Cardiac muscle cell (in vitro differentiated cells and primary cell): ENCODE measurements at regions not wholly inside any gene's neighbourhood (a gene's known extent, or its start where the extent isn't known, plus 50 kb on each side); places are given as distances from the start of the nearest gene placed in this dataset.

ENCODE experiments used
- DNase-seq, 2 donors: peaks; one replicate each; pipeline versions ENCODE4 v3.0.0 to v3.0.0-alpha.2; 2010 to 2017; ENCODE audit warnings: low read depth in 1 of 2, low spot score in 1 of 2
- H3K27ac ChIP-seq: fragments of 200-600 bp; sonication (generic); 2 replicates; pipeline ENCODE4 v1.5.1; 2016
- H3K27me3 ChIP-seq: fragments of 200-600 bp; sonication (generic); 2 replicates; pipeline ENCODE4 v1.6.0; 2016; ENCODE audit warnings: control low read depth
- H3K36me3 ChIP-seq: fragments of 200-600 bp; sonication (generic); 2 replicates; pipeline ENCODE4 v1.5.1; 2016; ENCODE audit warnings: control low read depth
- H3K4me1 ChIP-seq: fragments of 200-600 bp; sonication (generic); 2 replicates; pipeline ENCODE4 v1.8.1; 2017; ENCODE audit warnings: low read depth, mild to moderate bottlenecking, mixed run types
- H3K4me3 ChIP-seq: fragments of 200-600 bp; sonication (generic); 2 replicates; pipeline ENCODE4 v1.5.1; 2016; ENCODE audit warnings: mild to moderate bottlenecking
- H3K9me3 ChIP-seq: fragments of 200-600 bp; sonication (generic); 2 replicates; pipeline ENCODE4 v1.5.1; 2017; ENCODE audit warnings: low read depth, mild to moderate bottlenecking, control low read depth
- TF ChIP-seq, protein P1 (sequence below): IDR thresholded peaks from 2 replicates; pipeline ENCODE4 v1.5.1; 2012; ENCODE audit warnings: low read depth, mild to moderate bottlenecking, low read length

DNA sequence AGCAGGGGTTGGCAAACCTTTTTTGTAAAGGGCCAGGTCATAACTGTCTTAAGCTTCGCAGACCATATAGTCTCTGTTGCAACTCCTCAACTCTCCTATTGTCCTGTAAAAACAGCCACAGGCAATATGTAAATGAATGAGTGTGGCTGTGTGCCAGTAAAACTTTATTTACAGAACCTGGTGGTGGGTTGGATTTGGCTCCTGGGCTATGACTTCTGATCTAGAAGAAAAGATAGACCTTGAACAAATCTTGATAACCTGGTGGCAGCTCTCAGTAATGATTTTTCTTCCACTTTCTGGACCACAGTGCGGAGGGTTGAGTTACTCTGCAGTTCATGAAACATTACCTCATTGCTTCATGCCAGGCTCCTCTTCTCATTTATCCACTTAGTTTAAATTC is 139.3 kb downstream of the MYCN start:
- Histone ChIP-seq H3K4me3 (no peak overlapping the region), H3K9me3 (no peaks in the 10 kb centered on the region), H3K4me1 (no peaks in the 10 kb centered on the region), H3K36me3 (no peaks in the 10 kb centered on the region), H3K27ac (no peak overlapping the region), H3K27me3 (no peaks in the 10 kb centered on the region)
- no peak for DNase-seq
- TF ChIP-seq, protein P1, sequence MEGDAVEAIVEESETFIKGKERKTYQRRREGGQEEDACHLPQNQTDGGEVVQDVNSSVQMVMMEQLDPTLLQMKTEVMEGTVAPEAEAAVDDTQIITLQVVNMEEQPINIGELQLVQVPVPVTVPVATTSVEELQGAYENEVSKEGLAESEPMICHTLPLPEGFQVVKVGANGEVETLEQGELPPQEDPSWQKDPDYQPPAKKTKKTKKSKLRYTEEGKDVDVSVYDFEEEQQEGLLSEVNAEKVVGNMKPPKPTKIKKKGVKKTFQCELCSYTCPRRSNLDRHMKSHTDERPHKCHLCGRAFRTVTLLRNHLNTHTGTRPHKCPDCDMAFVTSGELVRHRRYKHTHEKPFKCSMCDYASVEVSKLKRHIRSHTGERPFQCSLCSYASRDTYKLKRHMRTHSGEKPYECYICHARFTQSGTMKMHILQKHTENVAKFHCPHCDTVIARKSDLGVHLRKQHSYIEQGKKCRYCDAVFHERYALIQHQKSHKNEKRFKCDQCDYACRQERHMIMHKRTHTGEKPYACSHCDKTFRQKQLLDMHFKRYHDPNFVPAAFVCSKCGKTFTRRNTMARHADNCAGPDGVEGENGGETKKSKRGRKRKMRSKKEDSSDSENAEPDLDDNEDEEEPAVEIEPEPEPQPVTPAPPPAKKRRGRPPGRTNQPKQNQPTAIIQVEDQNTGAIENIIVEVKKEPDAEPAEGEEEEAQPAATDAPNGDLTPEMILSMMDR, result no peak

DNA sequence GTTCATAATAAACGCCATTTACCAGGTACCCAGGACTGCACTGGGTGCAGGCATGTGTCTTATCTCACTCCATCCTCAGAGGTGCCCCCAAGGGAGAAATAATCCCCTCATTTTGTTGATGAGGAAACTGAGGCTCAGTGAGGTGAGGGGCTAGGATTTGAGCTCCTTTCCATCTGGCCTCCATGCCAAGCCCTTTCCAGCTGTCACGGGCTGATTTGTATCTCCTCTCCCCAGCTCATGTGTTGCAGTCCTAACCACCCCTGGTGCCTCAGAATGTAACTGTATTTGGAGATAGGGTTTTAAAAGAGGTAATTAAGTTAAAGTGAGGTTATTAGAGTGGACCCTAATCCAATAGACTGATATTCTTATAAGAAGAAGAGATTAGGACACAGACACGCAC is 137.3 kb downstream of the MYCN start:
- Histone ChIP-seq H3K36me3 (no peaks in the 10 kb centered on the region), H3K9me3 (no peaks in the 10 kb centered on the region), H3K27ac (no peak overlapping the region), H3K4me1 (no peaks in the 10 kb centered on the region), H3K4me3 (no peak overlapping the region), H3K27me3 (no peaks in the 10 kb centered on the region)
- no peak for DNase-seq
- TF ChIP-seq, protein P1, result no peak

DNA sequence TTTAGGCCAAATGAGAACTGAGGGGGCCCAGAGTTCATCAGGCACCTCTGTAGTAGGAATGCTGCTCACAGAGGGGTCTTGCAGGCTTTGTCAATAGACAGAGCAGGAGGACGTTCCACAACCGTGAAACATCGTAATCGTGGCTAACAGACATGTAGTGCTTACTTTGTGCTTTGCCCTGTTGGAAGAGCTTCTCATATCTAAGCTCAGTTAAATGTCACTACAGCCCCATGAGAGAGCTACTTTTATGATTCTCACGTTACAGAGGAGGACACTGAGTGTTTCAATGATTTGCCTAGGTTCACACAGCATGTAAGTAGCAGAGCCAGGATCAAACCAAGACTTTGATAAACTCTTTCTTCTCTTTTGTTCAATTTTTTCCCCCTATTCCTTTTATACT is 136.6 kb downstream of the MYCN start:
- Histone ChIP-seq H3K36me3 (no peaks in the 10 kb centered on the region), H3K27ac (no peak overlapping the region), H3K4me1 (no peaks in the 10 kb centered on the region), H3K27me3 (no peaks in the 10 kb centered on the region), H3K9me3 (no peaks in the 10 kb centered on the region), H3K4me3 (no peak overlapping the region)
- TF ChIP-seq, protein P1, result no peak
- no peak for DNase-seq

DNA sequence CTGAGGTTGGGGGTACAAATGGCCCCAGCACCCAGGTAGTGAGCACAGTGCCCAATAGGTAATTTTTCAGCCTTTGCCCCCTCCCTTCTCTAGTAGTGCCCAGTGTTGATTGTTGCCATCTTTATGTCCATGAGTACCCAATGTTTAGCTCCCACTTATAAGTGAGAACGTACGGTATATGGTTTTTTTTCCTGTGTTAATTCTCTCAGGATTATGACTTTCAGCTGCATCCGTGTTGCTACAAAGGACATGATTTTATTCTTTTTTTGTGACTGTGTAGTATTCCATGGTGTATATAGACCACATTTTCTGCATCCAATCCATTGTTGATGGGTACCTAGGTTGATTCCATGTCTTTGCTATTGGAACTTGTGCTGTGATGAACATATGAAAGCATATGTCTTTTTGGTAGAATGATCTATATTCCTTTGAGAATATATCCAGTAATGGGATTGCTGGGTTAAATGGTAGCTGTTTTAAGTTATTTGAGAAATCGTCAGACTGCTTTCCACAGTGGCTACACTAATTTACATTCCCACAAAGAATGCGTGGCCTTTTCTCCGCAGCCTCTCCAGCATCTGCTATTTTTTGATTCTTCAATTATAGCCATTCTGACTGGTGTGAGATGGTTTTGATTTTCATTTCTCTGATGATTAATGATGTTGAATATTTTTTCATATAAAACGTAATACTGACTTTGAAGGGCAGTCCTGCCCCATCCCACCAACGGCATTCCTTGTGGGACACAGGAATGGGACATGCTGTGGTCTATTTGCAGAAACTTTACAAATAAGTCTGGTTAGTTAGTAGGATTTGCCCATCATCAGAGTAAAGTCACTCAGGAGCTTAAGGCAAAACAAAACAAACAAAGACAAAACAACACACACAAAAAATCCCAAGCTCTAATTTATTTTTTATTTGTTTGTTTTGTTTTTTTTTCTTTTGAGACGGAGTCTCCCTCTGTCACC is 135.0 kb downstream of the MYCN start:
- DNase-seq, result no peak
- Histone ChIP-seq H3K36me3 (no peaks in the 10 kb centered on the region), H3K27me3 (no peaks in the 10 kb centered on the region), H3K4me3 (no peak overlapping the region), H3K9me3 (no peaks in the 10 kb centered on the region), H3K4me1 (no peaks in the 10 kb centered on the region), H3K27ac (no peak overlapping the region)
- TF ChIP-seq, protein P1, result no peak

DNA sequence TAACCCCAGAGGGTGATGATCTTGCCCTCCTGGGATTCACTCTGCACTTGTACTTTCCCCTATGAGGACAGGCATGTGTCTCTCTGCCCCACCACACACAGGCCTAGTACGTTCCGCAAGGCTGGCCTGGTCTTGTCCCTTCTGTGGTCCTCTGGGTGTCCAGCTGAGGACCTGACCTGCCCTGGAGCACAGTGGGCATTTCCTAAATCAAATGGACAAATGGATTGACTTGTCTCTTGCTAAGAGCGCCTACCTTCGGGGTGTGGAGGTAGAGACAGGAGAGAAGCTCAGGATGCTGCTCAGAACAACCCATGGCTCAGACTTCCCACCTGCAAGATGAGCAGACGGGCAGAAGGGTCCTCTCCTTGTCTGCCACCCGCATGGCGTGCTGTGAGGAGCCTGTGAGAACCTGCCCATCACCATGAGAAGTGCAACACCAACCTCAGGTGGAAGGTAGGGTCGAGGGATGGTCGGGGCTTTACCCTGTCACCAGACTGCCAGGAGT is 133.6 kb downstream of the MYCN start:
- Histone ChIP-seq H3K4me1 (no peaks in the 10 kb centered on the region), H3K4me3 (no peak overlapping the region), H3K9me3 (no peaks in the 10 kb centered on the region), H3K27me3 (no peaks in the 10 kb centered on the region), H3K27ac (no peak overlapping the region), H3K36me3 (no peaks in the 10 kb centered on the region)
- TF ChIP-seq, protein P1, result no peak
- DNase-seq, result no peak
